Gastrocnemius medialis (tissue), 4 donors: ENCODE measurements at regions not wholly inside any gene's neighbourhood (a gene's known extent, or its start where the extent isn't known, plus 50 kb on each side); places are given as distances from the start of the nearest gene placed in this dataset.

Experiments
- CTCF ChIP-seq, 5 experiments: fragments of 450-650 bp in 3 of 5; fragments of 200-600 bp in 2 of 5; sonication (generic) in 2 of 5; IDR thresholded peaks in 4 of 5; conservative IDR thresholded peaks in 1 of 5; 1 replicate in 4 of 5; 2 replicates in 1 of 5; pipeline ENCODE4 v1.5.1; 2016 to 2019; ENCODE audit warnings: antibody characterized with exemption in 5 of 5, mild to moderate bottlenecking in 3 of 5, moderate library complexity in 3 of 5
- POLR2A ChIP-seq, 2 donors: fragments of 450-650 bp; IDR thresholded peaks; one replicate each; pipeline ENCODE4 v1.6.1; 2017; ENCODE audit warnings: antibody characterized with exemption in 2 of 2, mild to moderate bottlenecking in 2 of 2, moderate library complexity in 2 of 2

GRCh38 chr3:4220065-4220464 lies 83.1 kb upstream of the SETMAR start:
- TF ChIP-seq CTCF (IDR thresholded peaks at IDR 0.05 in 4 of 5, conservative IDR thresholded peaks at IDR 0.05 in 1 of 5) = no peak
- TF ChIP-seq POLR2A (IDR thresholded peaks at IDR 0.05) = no peak
